Astrocyte (in vitro differentiated cells and primary cell): ENCODE measurements at regions not wholly inside any gene's neighbourhood (a gene's known extent, or its start where the extent isn't known, plus 50 kb on each side); places are given as distances from the start of the nearest gene placed in this dataset.

Source experiments
- DNase-seq: peaks from one replicate; pipeline ENCODE4 v3.0.0-alpha.2; 2010; ENCODE audit warnings: low read depth
- FAIRE-seq: peaks from 2 replicates; lab custom pipeline; 2011; peaks lifted over from hg19 to GRCh38; lab: Jason Lieb, UNC
- H2AFZ ChIP-seq: 2 replicates; pipeline ENCODE4 v1.6.0; 2012; ENCODE audit warnings: low read depth, low read length, inconsistent platforms
- H3K27ac ChIP-seq: 2 replicates; pipeline ENCODE4 v1.5.1; 2011; ENCODE audit warnings: low read depth, low read length, inconsistent platforms
- H3K27me3 ChIP-seq: 2 replicates; pipeline ENCODE4 v1.6.0; 2011; ENCODE audit warnings: low read length, inconsistent platforms; ENCODE audit not compliant: insufficient read depth
- H3K36me3 ChIP-seq: 2 replicates; pipeline ENCODE4 v1.5.1; 2011; ENCODE audit warnings: low read length, inconsistent platforms; ENCODE audit not compliant: insufficient read depth
- H3K4me1 ChIP-seq: 2 replicates; pipeline ENCODE4 v1.5.1; 2011; ENCODE audit warnings: low read length, inconsistent platforms; ENCODE audit not compliant: insufficient read depth
- H3K4me2 ChIP-seq: 2 replicates; pipeline ENCODE4 v1.6.0; 2012; ENCODE audit warnings: low read length, inconsistent platforms
- H3K4me3 ChIP-seq: 2 replicates; pipeline ENCODE4 v1.5.1; 2011; ENCODE audit warnings: low read depth, mild to moderate bottlenecking, low read length, inconsistent platforms; ENCODE audit not compliant: insufficient read depth
- H3K79me2 ChIP-seq: 2 replicates; pipeline ENCODE4 v1.6.0; 2012; ENCODE audit warnings: mild to moderate bottlenecking, low read length, inconsistent platforms; ENCODE audit not compliant: insufficient read depth
- H3K9ac ChIP-seq: 2 replicates; pipeline ENCODE4 v1.6.0; 2012; ENCODE audit warnings: mild to moderate bottlenecking, low read length, inconsistent platforms
- H3K9me3 ChIP-seq: 2 replicates; pipeline ENCODE4 v1.5.1; 2012; ENCODE audit warnings: low read depth, mild to moderate bottlenecking, low read length, inconsistent platforms; ENCODE audit not compliant: insufficient read depth
- H4K20me1 ChIP-seq: 2 replicates; pipeline ENCODE4 v1.6.0; 2012; ENCODE audit warnings: low read length, inconsistent platforms; ENCODE audit not compliant: insufficient read depth
- H3K27ac Mint-ChIP-seq: one replicate; pipeline ENCODE4 v1.8.0; 2021; ENCODE audit warnings: mild to moderate bottlenecking, mixed read lengths; ENCODE audit not compliant: unreplicated experiment
- H3K27me3 Mint-ChIP-seq: one replicate; pipeline ENCODE4 v1.8.0; 2021; ENCODE audit warnings: low read depth, mixed read lengths; ENCODE audit not compliant: unreplicated experiment
- H3K36me3 Mint-ChIP-seq: one replicate; pipeline ENCODE4 v1.8.0; 2021; ENCODE audit warnings: low read depth, mixed read lengths; ENCODE audit not compliant: unreplicated experiment
- H3K4me1 Mint-ChIP-seq: one replicate; pipeline ENCODE4 v1.8.0; 2021; ENCODE audit warnings: low read depth, mixed read lengths; ENCODE audit not compliant: unreplicated experiment
- H3K4me3 Mint-ChIP-seq: one replicate; pipeline ENCODE4 v1.8.0; 2021; ENCODE audit warnings: mild to moderate bottlenecking, moderate library complexity, mixed read lengths; ENCODE audit not compliant: unreplicated experiment
- H3K9me3 Mint-ChIP-seq: one replicate; pipeline ENCODE4 v1.8.0; 2021; ENCODE audit warnings: mild to moderate bottlenecking, mixed read lengths; ENCODE audit not compliant: unreplicated experiment
- CTCF ChIP-seq: IDR thresholded peaks from 2 replicates; pipeline ENCODE4 v1.5.1; 2011; ENCODE audit warnings: low read depth, mild to moderate bottlenecking, inconsistent platforms, low read length, moderate library complexity; ENCODE audit not compliant: insufficient read depth
- EZH2 ChIP-seq: IDR thresholded peaks from 2 replicates; pipeline ENCODE4 v1.6.1; 2012; ENCODE audit warnings: mild to moderate bottlenecking, low read length, inconsistent platforms; ENCODE audit not compliant: insufficient read depth

GRCh38 chr7:88368686-88369085, 62.0 kb upstream of the STEAP4 start:
- no peak overlapping the region for H3K9ac ChIP-seq
- H3K79me2 ChIP-seq, result no peaks in the 10 kb centered on the region
- H3K4me1 Mint-ChIP-seq, result no peaks in the 10 kb centered on the region
- FAIRE-seq (no peak), DNase-seq (no peak)
- no peaks in the 10 kb centered on the region for H3K27me3 Mint-ChIP-seq
- H2AFZ ChIP-seq, result no peak overlapping the region
- no peaks in the 10 kb centered on the region for H3K9me3 ChIP-seq
- no peaks in the 10 kb centered on the region for H3K27me3 ChIP-seq
- H3K27ac ChIP-seq, result no peak overlapping the region
- H4K20me1 ChIP-seq, result no peaks in the 10 kb centered on the region
- H3K36me3 Mint-ChIP-seq, result no peaks in the 10 kb centered on the region
- H3K36me3 ChIP-seq, result no peaks in the 10 kb centered on the region
- no peak overlapping the region for H3K4me3 Mint-ChIP-seq
- TF ChIP-seq CTCF, result no peak
- TF ChIP-seq EZH2, result no peak
- H3K4me2 ChIP-seq, result no peak overlapping the region
- H3K4me1 ChIP-seq, result no peaks in the 10 kb centered on the region
- H3K9me3 Mint-ChIP-seq, result no peaks in the 10 kb centered on the region
- no peak overlapping the region for H3K27ac Mint-ChIP-seq
- H3K4me3 ChIP-seq, result no peak overlapping the region

GRCh38 chr7:88366845-88367244, 60.2 kb upstream of the STEAP4 start:
- H3K9me3 ChIP-seq, result no peaks in the 10 kb centered on the region
- DNase-seq (no peak), FAIRE-seq (no peak)
- no peak overlapping the region for H3K27ac ChIP-seq
- TF ChIP-seq CTCF (no peak), EZH2 (no peak)
- Mint-ChIP-seq H3K9me3 (no peaks in the 10 kb centered on the region), H3K36me3 (no peaks in the 10 kb centered on the region), H3K27me3 (no peaks in the 10 kb centered on the region), H3K27ac (no peak overlapping the region), H3K4me3 (no peak overlapping the region), H3K4me1 (no peaks in the 10 kb centered on the region)
- no peaks in the 10 kb centered on the region for H3K4me1 ChIP-seq
- H3K4me3 ChIP-seq, result no peak overlapping the region
- no peak overlapping the region for H2AFZ ChIP-seq
- H4K20me1 ChIP-seq, result no peaks in the 10 kb centered on the region
- H3K79me2 ChIP-seq, result no peaks in the 10 kb centered on the region
- no peak overlapping the region for H3K4me2 ChIP-seq
- no peaks in the 10 kb centered on the region for H3K36me3 ChIP-seq
- no peak overlapping the region for H3K9ac ChIP-seq
- no peaks in the 10 kb centered on the region for H3K27me3 ChIP-seq

GRCh38 chr7:88363869-88364268, 57.2 kb upstream of the STEAP4 start:
- Histone ChIP-seq H3K27ac (no peak overlapping the region), H3K79me2 (no peaks in the 10 kb centered on the region), H3K36me3 (no peaks in the 10 kb centered on the region), H3K27me3 (no peaks in the 10 kb centered on the region), H3K9ac (no peak overlapping the region), H3K4me2 (no peak overlapping the region), H4K20me1 (no peaks in the 10 kb centered on the region), H3K4me1 (no peaks in the 10 kb centered on the region), H3K9me3 (no peaks in the 10 kb centered on the region), H3K4me3 (no peak overlapping the region), H2AFZ (no peak overlapping the region)
- Mint-ChIP-seq H3K4me3 (no peak overlapping the region), H3K4me1 (no peaks in the 10 kb centered on the region), H3K27me3 (no peaks in the 10 kb centered on the region), H3K27ac (no peak overlapping the region), H3K36me3 (no peaks in the 10 kb centered on the region), H3K9me3 (no peaks in the 10 kb centered on the region)
- DNase-seq, result no peak
- no peak for FAIRE-seq
- no peak for TF ChIP-seq EZH2
- no peak for TF ChIP-seq CTCF
